ENCODE measurements at regions not wholly inside any gene's neighbourhood (a gene's known extent, or its start where the extent isn't known, plus 50 kb on each side); places are given as distances from the start of the nearest gene placed in this dataset.

GRCh38 chr22:34111210-34111824, 191.0 kb upstream of the LARGE1 start:
- H3K27ac ChIP-seq = no peak overlapping the region
- TF ChIP-seq, protein P1, sequence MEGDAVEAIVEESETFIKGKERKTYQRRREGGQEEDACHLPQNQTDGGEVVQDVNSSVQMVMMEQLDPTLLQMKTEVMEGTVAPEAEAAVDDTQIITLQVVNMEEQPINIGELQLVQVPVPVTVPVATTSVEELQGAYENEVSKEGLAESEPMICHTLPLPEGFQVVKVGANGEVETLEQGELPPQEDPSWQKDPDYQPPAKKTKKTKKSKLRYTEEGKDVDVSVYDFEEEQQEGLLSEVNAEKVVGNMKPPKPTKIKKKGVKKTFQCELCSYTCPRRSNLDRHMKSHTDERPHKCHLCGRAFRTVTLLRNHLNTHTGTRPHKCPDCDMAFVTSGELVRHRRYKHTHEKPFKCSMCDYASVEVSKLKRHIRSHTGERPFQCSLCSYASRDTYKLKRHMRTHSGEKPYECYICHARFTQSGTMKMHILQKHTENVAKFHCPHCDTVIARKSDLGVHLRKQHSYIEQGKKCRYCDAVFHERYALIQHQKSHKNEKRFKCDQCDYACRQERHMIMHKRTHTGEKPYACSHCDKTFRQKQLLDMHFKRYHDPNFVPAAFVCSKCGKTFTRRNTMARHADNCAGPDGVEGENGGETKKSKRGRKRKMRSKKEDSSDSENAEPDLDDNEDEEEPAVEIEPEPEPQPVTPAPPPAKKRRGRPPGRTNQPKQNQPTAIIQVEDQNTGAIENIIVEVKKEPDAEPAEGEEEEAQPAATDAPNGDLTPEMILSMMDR (conservative IDR thresholded peaks at IDR 0.05) = peak; percentile 85

DNA sequence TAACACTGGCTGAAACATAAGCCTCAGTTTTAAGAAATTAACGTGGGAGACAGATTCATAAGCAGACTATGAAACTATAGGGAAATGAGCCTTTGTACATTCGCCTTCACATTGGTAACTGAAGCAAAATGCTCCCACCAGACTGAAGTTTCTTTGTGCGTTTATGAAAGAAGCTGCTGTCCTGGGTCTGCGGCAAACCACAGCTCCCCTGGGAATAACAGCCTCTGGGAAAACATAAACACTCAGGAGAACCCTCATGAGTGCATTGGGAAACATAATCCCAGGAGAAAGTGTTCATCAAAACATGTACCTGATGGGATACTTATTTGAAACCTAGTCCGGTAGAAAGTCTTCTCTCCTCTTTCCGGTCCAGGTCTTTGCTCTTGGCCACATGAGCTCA, 193.1 kb upstream of the LARGE1 start:
- TF ChIP-seq, protein P1 (conservative IDR thresholded peaks at IDR 0.05) = no peak
- H3K27ac ChIP-seq = no peak overlapping the region

DNA sequence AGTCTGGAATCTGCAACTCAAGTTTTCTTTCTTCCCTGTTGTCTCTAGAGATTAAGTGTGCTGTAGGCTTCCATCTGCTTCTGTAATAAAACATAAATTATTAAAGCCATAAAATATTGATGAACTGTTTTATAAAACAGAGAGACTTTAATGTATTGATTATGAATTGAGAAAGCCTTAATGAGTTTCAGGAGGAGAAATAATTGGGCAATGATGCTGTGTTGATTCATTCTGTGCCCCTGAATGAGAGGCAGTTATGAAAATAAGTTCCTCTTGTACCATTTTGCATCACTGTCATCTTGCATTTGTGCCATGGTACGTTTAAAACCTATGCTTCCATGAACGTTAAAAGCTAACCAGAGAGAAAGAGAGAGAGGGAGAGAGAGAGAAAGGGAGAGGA, 194.1 kb upstream of the LARGE1 start:
- TF ChIP-seq, protein P1 (conservative IDR thresholded peaks at IDR 0.05) = no peak

DNA sequence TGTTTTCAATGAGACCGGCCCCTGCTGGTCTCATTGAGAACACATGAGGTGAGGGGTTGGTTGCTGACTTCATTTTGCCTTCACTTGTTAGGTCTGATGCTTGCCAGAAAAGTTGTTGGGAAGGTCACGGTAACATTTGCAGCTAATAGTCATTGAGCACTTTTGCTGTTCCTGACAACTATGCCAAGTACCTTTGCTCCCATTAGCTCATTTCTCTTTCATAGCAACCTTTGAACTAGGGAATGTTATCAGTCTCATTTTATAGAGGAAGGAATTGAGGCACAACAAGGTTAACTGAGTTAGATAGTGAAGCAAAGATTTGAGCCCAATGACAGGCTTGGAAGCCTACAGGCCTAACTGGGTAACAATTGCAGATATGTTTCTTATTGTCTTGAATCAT, 195.4 kb upstream of the LARGE1 start:
- no peak overlapping the region for H3K27ac ChIP-seq
- TF ChIP-seq, protein P1 (conservative IDR thresholded peaks at IDR 0.05) = no peak

More for the DNA sequence above, 194.1 kb upstream of the LARGE1 start:
- no peak overlapping the region for H3K27ac ChIP-seq

GRCh38 chr22:34116126-34116525, 195.8 kb upstream of the LARGE1 start:
- no peak overlapping the region for H3K27ac ChIP-seq
- TF ChIP-seq, protein P1 (conservative IDR thresholded peaks at IDR 0.05) = no peak

DNA sequence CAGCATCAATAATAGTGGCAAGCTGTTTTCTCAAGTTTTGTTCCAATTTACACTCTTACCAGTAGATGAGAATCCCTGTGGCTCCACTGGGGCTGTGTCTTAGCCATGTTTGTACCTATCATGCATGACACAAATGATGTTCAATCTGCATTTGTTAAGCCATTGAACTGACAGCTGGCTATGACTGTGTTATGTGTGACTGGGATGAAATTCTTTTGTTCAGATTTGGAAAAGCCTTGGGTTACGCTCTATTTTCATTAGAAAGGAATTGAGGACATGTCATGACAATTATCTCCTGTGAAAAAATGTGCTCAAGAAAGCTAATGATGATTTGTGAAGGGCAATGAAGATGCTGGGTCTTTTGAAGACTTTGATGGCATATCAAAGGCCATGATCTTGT, 201.8 kb upstream of the LARGE1 start:
- TF ChIP-seq, protein P1 (conservative IDR thresholded peaks at IDR 0.05) = no peak
- H3K27ac ChIP-seq = no peak overlapping the region

- TF ChIP-seq, protein P1 (conservative IDR thresholded peaks at IDR 0.05) = no peak
- H3K27ac ChIP-seq = no peak overlapping the region
These were observed 209.6 kb upstream of the LARGE1 start for GRCh38 chr22:34129691-34130486.
